ENCODE measurements at regions not wholly inside any gene's neighbourhood (a gene's known extent, or its start where the extent isn't known, plus 50 kb on each side); places are given as distances from the start of the nearest gene placed in this dataset.

DNA sequence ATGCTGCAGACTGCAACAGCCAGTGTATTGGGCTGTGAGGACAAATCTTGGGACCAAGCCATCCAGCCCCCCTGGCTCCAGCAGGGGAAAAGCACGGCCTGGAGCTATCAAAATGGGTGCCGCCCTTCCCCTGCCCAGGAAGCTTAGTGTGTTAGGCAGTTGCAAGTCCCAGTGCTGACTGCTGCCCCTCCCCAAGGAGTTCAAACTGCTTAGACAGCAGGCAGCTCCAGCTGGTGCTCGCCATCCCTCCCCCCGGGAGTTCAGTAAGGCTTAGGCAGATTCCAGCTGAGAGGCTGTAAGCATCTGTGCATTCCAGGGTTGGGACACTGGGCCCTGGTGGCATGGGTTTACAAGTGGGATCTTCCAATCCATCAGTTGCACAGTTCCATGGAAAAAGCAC is 579.6 kb upstream of the NR5A2 start:
- TF ChIP-seq, protein P1, sequence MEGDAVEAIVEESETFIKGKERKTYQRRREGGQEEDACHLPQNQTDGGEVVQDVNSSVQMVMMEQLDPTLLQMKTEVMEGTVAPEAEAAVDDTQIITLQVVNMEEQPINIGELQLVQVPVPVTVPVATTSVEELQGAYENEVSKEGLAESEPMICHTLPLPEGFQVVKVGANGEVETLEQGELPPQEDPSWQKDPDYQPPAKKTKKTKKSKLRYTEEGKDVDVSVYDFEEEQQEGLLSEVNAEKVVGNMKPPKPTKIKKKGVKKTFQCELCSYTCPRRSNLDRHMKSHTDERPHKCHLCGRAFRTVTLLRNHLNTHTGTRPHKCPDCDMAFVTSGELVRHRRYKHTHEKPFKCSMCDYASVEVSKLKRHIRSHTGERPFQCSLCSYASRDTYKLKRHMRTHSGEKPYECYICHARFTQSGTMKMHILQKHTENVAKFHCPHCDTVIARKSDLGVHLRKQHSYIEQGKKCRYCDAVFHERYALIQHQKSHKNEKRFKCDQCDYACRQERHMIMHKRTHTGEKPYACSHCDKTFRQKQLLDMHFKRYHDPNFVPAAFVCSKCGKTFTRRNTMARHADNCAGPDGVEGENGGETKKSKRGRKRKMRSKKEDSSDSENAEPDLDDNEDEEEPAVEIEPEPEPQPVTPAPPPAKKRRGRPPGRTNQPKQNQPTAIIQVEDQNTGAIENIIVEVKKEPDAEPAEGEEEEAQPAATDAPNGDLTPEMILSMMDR (IDR thresholded peaks at IDR 0.05) = no peak
- no peak for TF ChIP-seq EP300 (IDR thresholded peaks at IDR 0.05)

Data from sigmoid colon (tissue), 4 donors.